ENCODE measurements at regions not wholly inside any gene's neighbourhood (a gene's known extent, or its start where the extent isn't known, plus 50 kb on each side); places are given as distances from the start of the nearest gene placed in this dataset.

DNA sequence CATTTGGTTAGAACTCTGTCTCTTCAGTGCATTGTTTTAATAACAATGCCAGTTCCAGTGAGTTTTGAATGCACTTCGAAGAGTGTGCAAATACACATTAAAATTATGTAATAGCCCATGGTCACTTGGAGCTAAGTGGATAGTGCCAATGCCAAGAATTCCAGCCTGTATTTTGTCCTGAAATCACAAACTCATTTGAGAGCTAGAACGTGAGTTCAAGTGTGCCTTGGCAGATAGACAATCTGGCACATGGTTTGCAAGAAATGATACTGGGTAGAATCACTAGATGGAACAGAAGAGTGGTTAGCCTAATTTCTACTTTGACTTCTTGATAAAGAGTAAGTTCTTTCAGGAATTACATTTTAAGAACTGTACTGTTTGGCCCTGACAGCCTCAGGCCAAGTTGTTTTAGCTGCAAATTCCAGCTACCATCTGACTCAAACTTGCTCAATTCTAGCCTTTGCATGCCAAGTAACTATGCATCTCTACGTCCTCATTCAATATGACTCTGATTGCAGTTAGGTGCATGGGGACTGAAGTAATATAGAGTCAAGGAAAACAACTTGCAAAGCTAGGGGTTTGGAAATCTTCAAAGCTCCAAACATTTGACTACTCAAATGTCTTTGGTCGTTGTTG lies 131.9 kb upstream of the SMIM31 start (continued):
- TF ChIP-seq CHD7 (IDR thresholded peaks at IDR 0.05; ENCODE audit: insufficient replicate concordance, low read length) = no peak
- no peak for TF ChIP-seq SUZ12 (IDR thresholded peaks at IDR 0.05; ENCODE audit: low read length)

Measured in H1 (cell line).